Putamen (tissue), 1 donor: ENCODE measurements at regions not wholly inside any gene's neighbourhood (a gene's known extent, or its start where the extent isn't known, plus 50 kb on each side); places are given as distances from the start of the nearest gene placed in this dataset.

ENCODE experiments used
- DNase-seq: peaks from one replicate; pipeline ENCODE4 v3.0.0-alpha.2; 2016; ENCODE audit warnings: low spot score

DNA sequence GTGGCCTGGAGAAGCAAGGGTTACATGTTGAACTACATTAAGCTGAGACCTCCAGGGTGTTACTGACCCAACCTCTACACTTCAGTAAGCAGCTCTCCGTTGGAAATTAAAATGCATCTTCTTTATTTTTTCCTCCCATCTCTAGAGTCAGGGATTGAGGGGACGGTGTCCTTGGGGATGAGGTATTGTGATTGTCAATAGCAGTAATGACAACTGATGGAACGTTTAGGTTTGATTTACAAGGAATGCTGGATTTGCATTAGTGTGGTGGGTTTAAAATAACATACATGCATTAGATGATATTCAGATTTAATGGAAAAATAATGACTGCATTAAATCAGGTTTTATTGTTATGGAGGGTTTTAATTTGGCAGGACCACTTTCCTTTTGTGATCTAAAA lies 82.9 kb upstream of the NTRK2 start:
- DNase-seq: no peak

- DNase-seq: no peak
Observed at GRCh38 chr9:84587153-84587552, 82.4 kb upstream of the NTRK2 start.

- DNase-seq: no peak
Observed at GRCh38 chr9:84589542-84589941, 80.0 kb upstream of the NTRK2 start.

- DNase-seq: no peak
Observed at GRCh38 chr9:84590706-84591105, 78.8 kb upstream of the NTRK2 start.

DNA sequence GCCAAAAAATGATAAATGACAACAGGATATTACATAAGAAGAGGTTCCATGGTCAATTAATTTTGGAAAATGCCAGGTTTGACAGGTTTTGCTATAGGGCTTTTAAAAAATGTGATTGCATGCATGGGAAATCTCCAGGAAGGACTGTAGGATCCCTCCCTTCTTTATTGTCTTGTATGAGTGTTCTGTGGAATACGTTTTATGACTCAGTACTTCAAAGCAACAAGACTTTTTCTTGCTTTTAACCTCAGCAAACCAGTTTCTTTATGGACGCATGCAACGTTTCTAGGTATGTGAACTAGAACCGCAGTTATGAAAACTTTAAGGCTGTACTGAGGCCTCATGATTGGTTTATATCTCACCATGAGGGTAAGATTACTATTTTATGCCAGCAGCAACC lies 76.6 kb upstream of the NTRK2 start:
- no peak for DNase-seq

GRCh38 chr9:84593352-84593751 lies 76.2 kb upstream of the NTRK2 start:
- DNase-seq: no peak

DNA sequence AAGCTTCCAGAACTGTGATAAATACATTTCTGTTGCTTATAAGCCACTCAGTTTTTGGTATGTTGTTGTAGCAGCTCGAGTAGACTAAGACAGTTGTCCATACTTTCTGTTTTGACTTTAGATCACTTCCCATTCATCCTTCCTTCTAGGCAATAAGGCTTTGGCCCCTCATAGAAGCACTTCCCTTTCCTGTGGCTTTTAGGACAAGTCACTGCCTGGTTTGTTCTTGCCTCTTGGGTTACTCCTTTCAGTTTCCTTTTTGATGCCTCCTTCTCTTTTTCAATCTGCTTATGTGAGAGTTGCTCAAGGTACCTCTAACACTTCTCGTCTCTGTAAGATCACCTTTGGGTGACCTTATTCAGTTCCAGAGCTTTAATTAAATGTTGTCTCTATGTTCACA lies 72.4 kb upstream of the NTRK2 start:
- DNase-seq: peak; percentile 11

GRCh38 chr9:84598921-84599636 lies 70.5 kb upstream of the NTRK2 start:
- DNase-seq: no peak

- no peak for DNase-seq
Observed at GRCh38 chr9:84600739-84601138, 68.8 kb upstream of the NTRK2 start.

- DNase-seq: no peak
Observed at GRCh38 chr9:84604223-84604622, 65.3 kb upstream of the NTRK2 start.

DNA sequence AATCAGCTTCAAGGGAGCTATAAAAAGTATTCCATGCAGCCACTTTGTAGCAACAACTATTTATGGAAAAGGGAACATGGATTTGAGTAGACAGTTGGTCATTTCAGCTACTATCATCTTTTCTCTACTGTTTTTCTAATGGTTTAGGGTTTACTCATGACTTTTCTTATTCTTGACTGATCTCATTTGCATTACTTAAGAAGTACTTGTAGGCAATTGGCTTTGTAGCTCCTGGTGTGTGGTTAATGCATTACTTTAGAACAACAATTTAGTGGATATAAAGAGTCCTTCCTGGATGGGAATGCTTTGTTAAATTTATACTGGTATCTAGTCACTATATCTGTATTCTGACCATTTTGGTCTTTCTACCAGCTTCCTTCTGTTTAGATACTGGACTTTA lies 59.8 kb upstream of the NTRK2 start:
- no peak for DNase-seq

- no peak for DNase-seq
Observed at GRCh38 chr9:84613431-84613830, 56.1 kb upstream of the NTRK2 start.

- DNase-seq: no peak
Observed at GRCh38 chr9:84615544-84615943, 54.0 kb upstream of the NTRK2 start.

DNA sequence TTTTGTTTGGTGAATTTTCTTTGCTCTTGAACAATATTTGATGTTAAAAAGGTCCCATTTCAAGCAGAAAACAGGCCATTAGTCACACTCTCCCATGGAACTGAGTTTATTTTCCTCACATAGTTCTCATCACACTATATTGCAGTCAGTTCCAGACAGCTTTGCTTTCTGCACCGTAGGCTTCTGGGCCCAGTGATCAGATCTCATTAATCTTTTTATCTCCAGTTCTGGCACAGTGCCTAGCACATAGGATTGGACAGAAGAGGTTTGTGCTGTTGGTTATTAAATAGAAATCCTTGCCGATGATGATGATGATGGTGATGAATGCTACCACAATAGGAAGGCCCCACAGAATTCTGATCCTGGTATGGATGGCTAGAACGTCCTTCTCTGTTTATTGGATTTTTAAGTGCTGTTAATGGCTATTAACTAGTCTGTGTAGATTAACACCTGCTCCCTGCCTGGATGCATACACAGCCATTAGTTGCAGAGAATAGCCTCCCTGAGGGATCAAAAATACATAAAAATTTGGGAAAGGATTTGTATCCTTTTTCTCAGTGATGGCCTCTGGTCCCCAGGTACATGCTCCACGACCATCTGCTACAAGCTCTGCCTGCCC lies 52.0 kb upstream of the NTRK2 start:
- DNase-seq: no peak
